KMS-11 (cell line): ENCODE measurements at regions not wholly inside any gene's neighbourhood (a gene's known extent, or its start where the extent isn't known, plus 50 kb on each side); places are given as distances from the start of the nearest gene placed in this dataset.

Experiments used
- H2AFZ ChIP-seq: fragments of 200-600 bp; sonication (generic); 2 replicates; pipeline ENCODE4 v1.6.1; 2016; ENCODE audit warnings: antibody characterized with exemption, mixed run types, low read depth
- H3K27ac ChIP-seq: fragments of 200-600 bp; sonication (generic); 2 replicates; pipeline ENCODE4 v1.6.1; 2016; ENCODE audit warnings: mild to moderate bottlenecking, mixed run types
- H3K27me3 ChIP-seq: fragments of 200-600 bp; sonication (generic); 2 replicates; pipeline ENCODE4 v1.6.1; 2017; ENCODE audit warnings: mild to moderate bottlenecking, low read depth, mixed run types, moderate library complexity; ENCODE audit not compliant: insufficient read depth
- H3K36me3 ChIP-seq: fragments of 200-600 bp; sonication (generic); 2 replicates; pipeline ENCODE4 v1.6.1; 2017; ENCODE audit warnings: mild to moderate bottlenecking, mixed run types; ENCODE audit not compliant: insufficient read depth
- H3K4me1 ChIP-seq: fragments of 200-600 bp; sonication (generic); 2 replicates; pipeline ENCODE4 v1.6.1; 2016; ENCODE audit warnings: mild to moderate bottlenecking, low read depth, mixed run types; ENCODE audit not compliant: poor library complexity, severe bottlenecking
- H3K4me2 ChIP-seq: fragments of 200-600 bp; sonication (generic); 2 replicates; pipeline ENCODE4 v1.7.0; 2016; ENCODE audit warnings: mild to moderate bottlenecking, mixed run types
- H3K4me3 ChIP-seq: fragments of 200-600 bp; sonication (generic); IDR thresholded peaks from 2 replicates; pipeline ENCODE4 v1.6.1; 2017; ENCODE audit warnings: low read depth, low read length, mixed read lengths; ENCODE audit not compliant: insufficient read depth
- H3K79me2 ChIP-seq: fragments of 200-600 bp; sonication (generic); 2 replicates; pipeline ENCODE4 v1.6.1; 2016; ENCODE audit warnings: low read depth, mixed run types; ENCODE audit not compliant: insufficient read depth
- H3K9ac ChIP-seq: fragments of 200-600 bp; sonication (generic); 2 replicates; pipeline ENCODE4 v1.6.1; 2016; ENCODE audit warnings: mild to moderate bottlenecking, mixed run types
- H4K20me1 ChIP-seq: fragments of 200-600 bp; sonication (generic); 2 replicates; pipeline ENCODE4 v1.6.1; 2016; ENCODE audit warnings: mild to moderate bottlenecking, mixed run types; ENCODE audit not compliant: insufficient read depth
- CTCF ChIP-seq: fragments of 200-600 bp; sonication (generic); conservative IDR thresholded peaks from 2 replicates; pipeline ENCODE4 v1.6.1; 2017; ENCODE audit warnings: low read depth, mild to moderate bottlenecking, antibody characterized with exemption, low read length, moderate library complexity, mixed read lengths

- Histone ChIP-seq H3K4me3 (no peak overlapping the region), H2AFZ (no peak overlapping the region), H3K27me3 (no peaks in the 10 kb centered on the region), H4K20me1 (no peaks in the 10 kb centered on the region), H3K27ac (no peak overlapping the region), H3K4me1 (no peaks in the 10 kb centered on the region), H3K79me2 (no peaks in the 10 kb centered on the region), H3K36me3 (no peaks in the 10 kb centered on the region), H3K9ac (no peak overlapping the region), H3K4me2 (no peak overlapping the region)
- no peak for TF ChIP-seq CTCF
Measured at GRCh38 chr9:81877047-81877446, 51.2 kb upstream of the SPATA31D4 start.
